ENCODE measurements at regions not wholly inside any gene's neighbourhood (a gene's known extent, or its start where the extent isn't known, plus 50 kb on each side); places are given as distances from the start of the nearest gene placed in this dataset.

GRCh38 chr9:25310961-25311360 lies 367.3 kb downstream of the TUSC1 start:
- TF ChIP-seq GATA2 (IDR thresholded peaks at IDR 0.05; ENCODE audit: low read depth, low read length) (no peak), GATA3 (IDR thresholded peaks at IDR 0.05; ENCODE audit: low read depth, low read length) (no peak)

Measured in SH-SY5Y (cell line).